ENCODE measurements at regions not wholly inside any gene's neighbourhood (a gene's known extent, or its start where the extent isn't known, plus 50 kb on each side); places are given as distances from the start of the nearest gene placed in this dataset.

DNA sequence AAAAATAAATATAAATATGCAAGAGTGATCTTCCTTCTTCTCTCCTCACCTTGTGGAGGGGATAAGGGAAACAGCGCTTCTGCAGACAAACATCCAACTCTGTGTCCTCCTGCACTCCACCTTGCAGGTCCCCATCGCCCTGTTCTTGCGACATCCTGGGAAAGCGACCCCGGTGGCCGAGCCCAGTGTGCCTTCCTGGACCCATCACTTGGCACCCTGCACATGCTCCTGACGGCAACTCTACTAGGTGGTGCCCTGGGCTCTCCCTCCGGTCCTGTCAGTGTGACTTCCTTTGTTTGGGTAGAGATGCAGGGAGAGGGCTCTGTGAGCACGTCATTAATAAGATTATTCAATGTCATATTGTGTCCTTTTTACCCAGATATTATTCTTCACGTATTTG, 266.0 kb upstream of the ADAMTS16 start:
- DNase-seq (ENCODE audit: low read depth, low spot score) = no peak

DNA sequence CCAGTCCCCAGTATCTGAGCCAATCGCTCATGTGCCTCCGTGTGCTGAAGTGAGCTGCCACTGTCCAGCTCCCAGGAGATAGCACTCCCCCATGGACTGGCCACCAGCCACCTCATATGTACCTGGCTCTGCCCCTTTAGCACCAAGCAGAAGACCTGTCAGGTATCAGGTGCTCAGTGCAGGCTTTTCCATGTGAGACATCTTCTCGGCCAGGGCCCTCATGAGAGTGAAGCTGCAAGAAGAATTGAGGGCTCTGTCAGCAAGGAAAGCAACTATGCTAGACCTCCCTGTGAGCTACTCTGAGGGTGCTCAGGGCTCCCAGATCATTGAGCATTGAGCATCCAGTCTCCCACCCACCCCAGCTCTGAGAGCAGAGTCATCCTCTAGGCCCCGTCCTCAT, 264.2 kb upstream of the ADAMTS16 start:
- DNase-seq (ENCODE audit: low read depth, low spot score) = no peak

DNA sequence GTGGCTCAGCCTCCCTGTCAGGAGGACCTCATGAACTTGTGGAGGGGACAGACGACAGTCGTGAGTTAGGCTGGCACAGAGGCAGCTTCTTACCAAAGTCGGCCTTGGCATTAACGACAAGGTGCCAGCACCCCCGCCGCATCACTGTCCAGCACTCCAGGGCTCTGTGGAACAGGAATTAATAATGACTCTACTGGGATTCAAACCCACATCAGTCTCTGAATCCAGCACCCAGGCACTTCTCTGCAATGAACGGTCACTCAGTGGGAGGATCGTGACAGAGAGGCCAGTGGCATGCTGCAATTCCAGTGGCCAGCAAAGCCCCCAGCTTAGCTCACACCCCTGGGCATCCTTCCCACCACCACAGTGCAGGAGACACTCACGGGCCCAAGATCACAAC, 263.3 kb upstream of the ADAMTS16 start:
- no peak for DNase-seq (ENCODE audit: low read depth, low spot score)

DNA sequence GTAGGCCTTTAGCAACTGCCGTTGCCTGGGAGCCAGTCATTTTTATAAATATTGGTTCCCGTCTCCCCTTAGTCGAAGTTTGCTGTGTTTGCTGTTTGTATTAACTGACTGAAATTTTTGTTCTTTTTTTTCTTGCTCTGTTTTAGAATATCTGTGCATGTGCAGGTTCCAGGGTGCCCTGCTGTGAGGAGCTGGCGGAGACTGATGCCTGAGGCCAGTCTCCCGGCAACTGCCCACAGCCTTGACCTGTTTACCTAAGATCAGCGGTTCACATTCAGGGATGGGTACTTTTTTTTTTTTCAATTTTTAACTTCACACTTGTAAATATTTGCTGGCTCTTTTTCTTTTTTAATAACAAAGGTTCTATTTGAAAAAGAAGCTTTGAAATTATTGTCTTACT, 262.6 kb upstream of the ADAMTS16 start:
- DNase-seq (ENCODE audit: low read depth, low spot score) = no peak

DNA sequence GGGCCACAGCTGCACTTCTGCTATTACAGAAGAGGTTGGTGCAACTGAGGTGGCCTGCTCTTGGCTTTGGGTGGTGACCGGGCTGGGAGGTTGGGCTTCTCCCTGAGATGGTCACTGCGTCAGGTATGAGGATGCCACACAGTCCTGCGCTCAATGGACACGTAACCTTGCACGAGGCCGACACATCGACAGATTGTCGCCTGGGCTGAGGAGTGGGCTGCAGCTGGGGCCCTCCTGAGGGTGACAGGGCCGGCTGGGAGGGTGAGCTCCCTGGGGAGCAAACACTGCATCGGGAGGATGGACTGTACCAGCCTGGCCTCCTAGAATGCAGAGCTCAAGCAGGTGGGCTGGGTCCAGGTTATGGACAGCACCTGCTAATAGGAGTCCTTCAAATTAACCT, 261.1 kb upstream of the ADAMTS16 start:
- DNase-seq (ENCODE audit: low read depth, low spot score) = no peak

DNA sequence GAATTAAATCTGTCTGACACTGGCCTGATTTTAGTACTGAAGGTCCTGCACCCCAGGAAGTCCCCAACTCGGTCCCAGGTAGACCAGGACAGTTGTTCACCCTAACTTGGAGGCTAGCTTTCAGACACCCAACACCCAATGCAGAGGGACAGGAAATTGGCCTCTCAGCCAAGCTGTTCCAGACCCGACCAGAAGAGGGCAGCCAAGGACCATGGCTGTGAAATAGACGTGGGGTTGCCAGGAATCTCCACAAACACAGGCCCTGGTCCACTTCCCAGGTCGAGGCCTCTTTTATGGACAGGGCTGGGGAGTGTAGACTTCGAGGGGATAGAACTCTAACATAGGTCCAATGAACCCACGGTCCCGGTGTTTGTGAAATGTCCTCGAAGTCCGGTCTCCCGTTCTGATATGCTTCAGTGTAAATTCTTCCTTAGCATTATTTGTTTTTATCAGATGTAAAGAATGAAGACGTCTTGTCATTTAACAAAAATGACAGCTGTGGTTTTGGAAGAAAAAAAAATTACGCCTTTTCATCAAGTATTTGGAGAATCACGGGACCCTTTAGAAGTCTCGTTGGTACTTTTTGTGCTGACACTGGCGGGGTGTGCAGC, 260.3 kb upstream of the ADAMTS16 start:
- peak; percentile 91 for DNase-seq (ENCODE audit: low read depth, low spot score)

DNA sequence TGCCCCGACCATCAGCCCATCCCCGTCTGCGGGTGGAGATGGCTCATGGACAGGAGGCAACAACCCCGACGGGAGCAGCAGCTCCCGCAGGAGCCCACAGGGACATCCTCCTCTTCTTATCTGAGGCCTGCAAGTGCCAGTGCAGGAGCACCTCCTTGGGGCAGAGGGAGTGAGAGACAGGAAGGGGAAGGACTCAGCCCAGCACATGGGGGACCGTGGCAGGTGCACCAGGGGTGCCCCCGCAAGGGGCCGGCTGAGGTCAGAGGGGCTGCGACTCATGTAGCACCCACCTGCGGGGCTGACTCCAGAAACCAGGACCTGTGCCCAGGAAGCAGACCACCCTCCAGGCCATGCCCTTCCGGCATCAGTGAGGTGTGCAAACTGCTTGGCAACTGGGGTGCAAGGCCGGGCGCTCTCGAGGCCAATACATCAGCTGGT, 259.8 kb upstream of the ADAMTS16 start:
- no peak for DNase-seq (ENCODE audit: low read depth, low spot score)

DNA sequence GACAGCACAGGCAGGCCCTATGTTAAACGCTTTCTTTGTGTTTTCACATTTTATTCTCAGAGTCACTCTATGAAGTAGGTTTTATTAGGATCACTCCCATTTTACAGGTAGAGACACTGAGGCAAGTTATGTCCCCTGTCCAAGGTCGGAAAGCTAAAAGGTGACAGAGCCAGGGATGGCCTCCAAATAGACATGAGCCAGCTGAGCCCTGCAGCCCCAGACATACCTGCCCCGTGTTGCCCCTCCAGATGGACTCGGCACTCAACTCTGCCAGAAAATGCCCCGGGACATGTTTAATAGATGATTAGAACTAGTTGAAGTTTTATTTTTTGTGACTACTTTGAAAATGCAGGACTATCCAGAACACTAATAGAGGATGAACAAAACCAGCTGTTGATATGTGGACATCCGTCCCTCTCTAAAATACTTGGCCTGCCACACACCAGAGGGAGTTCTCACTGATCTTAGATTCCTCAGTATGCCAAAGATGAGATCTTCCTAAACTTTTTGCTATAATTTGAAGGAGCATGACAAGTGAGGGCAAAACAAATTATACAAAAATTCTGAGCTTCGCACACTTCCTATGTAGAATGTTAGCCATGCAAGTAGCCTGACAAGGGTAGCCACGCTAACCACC, 258.6 kb upstream of the ADAMTS16 start:
- DNase-seq (ENCODE audit: low read depth, low spot score) = no peak

DNA sequence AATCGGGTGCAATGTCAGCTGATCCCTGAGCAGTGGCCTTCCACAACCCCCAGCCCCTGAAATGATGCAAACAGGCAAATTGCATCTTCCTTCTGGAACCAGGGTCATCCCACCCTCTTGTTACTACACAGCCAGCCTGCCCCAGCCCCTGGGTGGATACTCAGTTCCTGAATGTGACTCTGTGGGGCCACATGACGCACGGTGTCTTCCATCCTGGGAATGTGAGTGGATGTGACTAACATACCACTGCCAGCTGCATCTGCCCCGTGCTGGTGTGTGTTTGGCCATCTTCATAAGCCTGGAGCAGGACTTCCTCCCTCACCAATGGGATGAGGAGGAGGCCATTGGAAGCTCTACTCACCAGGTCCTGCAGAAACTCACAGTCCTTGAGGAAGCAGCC, 257.9 kb upstream of the ADAMTS16 start:
- DNase-seq (ENCODE audit: low read depth, low spot score) = no peak

DNA sequence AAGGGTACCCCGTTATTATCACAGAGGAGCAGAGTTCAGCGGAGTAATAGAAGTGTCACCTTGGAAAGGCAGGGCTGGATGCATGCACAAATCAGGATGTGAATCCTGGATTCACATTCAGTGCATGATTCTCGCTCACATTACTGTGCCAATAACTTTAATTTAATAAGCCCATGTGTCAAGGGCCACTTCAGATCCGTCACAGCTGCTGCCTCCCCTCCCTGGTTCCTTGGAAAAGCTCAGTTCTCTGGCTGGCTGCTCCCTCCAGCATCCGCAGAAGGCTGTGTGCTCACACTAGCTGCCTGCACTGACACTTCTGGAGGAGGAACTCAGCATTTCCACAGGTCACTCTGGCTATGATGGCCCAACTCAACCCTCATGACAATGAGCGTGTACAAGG, 256.8 kb upstream of the ADAMTS16 start:
- no peak for DNase-seq (ENCODE audit: low read depth, low spot score)

DNA sequence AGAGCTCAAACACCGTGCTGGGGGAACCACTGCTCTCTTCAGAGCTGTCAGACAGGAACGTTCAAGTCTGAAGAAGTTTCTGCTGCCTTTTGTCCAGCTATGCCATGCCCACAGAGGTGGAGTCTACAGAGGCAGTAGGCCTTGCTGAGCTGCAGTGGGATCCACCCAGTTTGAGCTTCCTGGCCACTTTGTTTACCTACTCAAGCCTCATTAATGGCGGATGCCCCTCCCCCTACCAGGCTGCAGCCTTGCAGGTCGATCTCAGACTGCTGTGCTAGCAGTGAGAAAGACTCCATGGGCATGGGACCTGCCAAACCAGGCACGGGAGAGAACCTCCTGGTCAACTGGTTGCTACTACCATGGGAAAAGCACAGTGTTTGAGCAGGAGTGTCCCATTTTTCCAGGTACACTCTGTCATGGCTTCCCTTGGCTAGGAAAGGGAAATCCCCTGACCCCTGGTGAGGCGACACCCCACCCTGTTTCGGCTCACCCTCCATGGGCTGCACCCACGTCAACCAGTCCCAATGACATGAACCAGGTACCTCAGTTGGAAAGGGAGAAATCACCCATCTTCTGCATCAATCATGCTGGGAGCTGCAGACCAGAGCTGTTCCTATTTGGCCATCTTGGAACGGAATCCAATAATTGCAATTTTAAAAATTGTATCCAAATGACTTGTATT, 246.9 kb upstream of the ADAMTS16 start:
- no peak for DNase-seq (ENCODE audit: low read depth, low spot score)

DNA sequence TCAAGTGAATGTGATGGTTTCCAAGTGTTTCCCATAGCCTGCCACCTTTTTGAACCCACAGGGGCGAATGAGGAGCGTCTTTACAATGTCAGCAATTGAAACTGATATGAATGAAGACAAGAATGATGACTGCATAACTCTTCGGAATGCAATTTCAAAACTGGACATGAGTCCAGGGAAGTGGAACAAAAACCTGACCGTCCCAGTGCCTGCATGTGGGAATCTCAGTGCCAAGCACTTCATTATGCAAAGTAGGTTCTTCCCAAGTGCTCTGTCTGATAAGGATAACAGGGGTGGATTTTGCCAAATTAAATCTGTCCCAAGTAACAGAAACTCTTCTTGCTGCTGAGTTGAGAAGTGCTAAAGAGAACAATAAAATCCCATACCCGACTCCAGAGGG, 243.8 kb upstream of the ADAMTS16 start:
- no peak for DNase-seq (ENCODE audit: low read depth, low spot score)

DNA sequence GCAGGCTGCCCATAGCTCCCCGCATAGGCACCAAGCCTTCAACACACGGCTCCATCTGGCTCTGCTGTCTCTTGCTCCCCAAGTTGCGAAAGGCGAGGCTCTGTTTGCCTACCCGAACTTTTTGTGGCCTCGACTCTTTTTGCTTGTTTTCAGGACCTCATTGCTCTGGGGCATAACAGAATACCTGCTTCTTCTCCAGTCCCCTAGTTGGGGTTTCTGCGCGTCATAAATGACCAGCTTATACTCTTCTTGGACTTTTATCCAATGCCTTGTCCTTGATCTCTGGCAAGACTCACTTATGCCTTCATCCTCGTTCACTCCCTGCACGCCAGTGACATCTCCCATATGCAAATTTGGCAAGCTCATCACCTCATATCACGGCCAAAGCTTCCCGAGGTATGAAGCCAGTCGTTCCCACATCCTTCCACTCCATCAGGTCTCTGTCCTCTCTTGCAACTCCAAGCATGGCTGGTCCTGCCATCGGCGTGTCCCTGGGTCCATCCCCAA, 238.8 kb upstream of the ADAMTS16 start:
- DNase-seq (ENCODE audit: low read depth, low spot score) = no peak

DNA sequence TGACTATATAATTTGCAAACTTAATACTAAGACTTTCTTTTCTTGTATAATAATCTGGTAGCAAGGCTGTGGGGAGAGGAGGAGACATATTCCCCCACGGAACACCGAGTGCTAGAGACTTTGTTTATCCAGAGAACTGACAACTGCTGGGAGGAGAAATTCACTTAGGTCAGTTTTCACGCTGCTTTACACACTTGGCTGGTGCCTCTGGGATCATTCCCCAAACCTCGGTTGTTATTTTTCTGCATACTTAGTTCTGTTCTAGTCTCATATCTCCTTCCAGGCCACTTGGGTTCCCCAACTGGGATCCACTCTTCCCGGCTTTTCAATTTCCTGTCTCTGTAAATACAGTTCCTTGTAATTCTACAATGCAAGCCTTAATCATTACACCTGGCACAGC, 238.2 kb upstream of the ADAMTS16 start:
- DNase-seq (ENCODE audit: low read depth, low spot score) = no peak

DNA sequence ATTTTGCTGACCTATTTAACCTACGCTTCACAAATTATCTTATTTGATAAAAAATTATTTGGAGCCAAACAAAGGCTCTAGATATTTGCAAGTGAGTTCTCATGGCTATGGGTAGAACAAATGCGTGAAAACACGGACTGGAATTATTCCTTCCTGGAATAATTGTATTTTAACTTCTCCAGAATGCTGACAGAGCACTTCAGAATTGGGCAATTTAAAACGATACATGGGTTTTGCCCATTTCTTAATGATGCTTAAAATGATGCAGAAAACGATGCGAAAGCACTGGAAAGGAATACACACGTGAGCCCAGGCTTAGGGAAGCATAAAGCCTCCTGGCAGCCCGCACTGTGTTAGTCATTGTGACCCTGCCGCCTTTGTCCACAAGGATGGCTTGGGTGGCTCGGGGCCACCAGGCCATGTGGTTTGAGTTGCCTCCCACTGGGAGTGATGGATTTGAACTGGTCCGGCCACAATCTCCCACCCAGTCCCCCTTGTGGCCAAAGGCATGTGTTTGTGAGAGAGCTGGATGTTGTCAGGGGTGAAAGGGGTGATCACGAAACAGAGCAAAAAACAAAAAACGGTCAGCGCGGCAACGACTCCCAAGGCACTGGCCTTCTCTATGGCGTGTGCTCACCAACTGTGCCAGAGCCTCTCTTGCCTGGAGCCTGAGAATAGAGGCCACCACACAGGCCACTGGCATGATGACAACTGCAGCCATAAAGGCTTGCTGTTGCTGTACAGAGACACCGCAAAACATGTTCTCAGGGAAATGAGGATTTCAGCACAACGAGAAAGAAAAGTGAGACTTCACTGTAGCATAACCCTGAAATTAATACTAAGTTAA, 234.2 kb upstream of the ADAMTS16 start:
- peak; percentile 19 for DNase-seq (ENCODE audit: low read depth, low spot score)

DNA sequence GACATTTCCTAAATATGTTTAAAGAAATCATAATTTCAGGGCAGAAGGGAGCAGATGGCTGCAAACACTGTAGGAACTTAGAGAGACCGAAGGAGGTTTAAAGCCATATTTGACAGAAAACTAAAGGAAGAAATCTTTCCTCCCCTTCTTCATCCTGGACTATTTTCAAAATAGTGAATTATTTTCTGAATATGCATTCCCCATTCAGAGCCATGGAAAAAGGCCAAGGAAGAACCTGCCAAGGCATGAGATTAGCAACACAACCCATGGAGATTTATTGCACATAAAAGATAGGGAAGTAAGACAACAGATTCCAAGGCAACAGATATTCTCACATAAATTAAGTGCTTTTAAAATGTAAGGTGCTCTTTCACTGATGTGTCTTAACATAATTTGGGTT, 233.3 kb upstream of the ADAMTS16 start:
- DNase-seq (ENCODE audit: low read depth, low spot score) = peak; percentile 9

DNA sequence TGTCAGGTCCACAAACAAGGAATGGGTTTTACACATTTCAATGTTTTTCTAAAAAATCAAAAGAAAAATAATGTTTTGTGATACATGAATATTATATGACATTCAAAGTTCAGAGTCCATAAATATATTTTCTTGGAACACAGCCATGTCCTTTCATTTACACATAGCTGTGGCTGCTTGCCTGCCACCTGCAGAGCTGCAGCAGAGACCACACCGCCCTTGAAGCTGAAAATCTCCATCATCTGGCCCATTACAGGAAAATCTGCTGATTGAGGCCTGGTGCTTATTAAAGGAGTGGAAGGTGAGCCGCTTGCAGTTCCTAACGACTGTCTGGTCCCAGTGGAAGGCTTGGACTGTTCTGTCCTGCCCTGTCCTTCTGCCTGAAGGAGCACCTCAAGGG, 232.6 kb upstream of the ADAMTS16 start:
- DNase-seq (ENCODE audit: low read depth, low spot score) = no peak

DNA sequence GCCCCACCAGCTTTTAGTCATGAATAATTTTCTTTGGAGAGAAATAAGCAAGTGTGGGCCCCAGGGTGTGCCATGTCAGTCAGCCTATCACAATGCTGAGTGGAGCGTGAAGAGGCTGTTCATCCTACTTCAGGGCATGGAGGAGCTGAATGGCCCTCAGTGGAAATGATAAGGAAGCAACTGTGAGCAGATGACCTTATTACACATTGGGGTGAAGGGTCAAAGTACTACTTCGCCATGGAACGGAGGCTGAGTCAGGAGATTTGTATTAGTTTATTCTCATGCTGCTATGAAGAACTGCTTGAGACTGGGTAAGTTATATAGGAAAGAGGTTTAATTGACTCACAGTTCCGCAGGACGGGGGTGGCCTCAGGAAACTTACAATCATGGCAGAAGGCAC, 231.0 kb upstream of the ADAMTS16 start:
- no peak for DNase-seq (ENCODE audit: low read depth, low spot score)

DNA sequence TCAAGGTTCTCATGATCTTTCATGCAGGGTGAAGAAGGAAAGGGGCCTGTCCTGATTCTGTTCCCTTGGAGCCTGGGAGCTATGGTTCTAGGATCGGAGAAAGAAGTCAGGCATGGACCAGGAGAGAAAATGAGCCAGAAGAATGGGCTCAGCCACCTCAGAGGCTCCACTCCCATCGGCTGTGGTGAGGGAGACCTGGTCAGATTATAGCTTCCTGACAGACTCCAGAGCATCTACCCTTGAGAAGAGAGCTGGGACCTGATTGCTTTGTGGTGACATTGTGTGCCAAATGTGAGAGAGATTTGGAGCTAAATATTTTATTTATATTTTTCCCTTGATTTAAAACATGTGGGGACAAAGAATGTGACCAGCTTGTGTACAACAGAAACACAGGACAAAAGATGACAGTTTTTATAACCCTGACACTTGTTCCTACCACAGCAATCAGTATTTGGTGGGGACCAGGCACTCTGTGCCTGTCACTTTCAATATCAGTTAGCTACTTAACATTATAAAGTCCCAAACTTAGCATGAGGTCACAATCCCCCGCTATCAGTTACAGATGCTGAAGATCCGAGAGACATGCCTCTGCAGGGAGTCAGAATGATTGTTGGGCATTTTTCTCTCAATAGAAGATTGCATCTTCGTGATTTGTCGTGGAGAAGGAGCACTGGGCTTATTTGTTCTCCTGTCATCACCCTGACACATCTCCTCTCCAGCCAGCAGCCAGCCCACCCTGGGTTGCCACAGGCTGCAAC, 228.3 kb upstream of the ADAMTS16 start:
- DNase-seq (ENCODE audit: low read depth, low spot score) = no peak

DNA sequence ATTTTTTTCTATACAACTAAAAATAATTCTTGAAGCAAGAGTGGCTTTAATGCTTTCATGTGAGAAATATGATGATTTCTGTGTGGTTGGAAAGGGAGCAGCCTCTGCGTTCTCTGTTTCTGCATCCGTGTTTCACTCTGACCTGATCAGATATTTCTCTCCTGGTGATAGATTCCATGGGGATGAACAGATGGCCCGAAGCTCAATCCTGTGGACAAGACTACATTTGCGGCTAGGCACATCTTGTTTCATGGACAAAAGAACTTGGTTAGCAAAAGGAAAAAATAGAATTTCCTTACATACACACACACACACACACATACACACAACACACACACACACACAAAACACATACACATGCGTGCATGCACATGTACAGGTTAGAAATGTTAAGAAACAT, 218.2 kb upstream of the ADAMTS16 start:
- no peak for DNase-seq (ENCODE audit: low read depth, low spot score)

DNA sequence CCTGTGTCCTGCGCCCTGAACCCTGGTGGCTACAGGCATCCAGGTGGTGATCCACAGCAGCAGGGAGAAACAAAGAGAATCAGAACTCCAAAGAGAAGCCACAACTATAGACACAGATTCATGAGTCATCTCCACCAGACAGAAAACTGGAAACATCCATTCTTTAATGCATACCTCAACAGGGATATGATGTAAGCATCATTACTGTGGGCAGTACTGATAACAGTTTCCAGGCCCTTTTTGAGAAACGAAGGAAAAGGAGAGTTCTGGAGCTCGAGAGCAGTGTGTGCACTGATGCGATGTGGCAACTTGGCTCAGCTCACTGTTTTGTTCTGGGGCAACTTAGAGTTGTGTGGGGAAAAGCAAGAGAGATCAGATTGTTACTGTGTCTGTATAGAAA, 215.6 kb upstream of the ADAMTS16 start:
- DNase-seq (ENCODE audit: low read depth, low spot score) = peak; percentile 81
